RPMI8226 (cell line): ENCODE measurements at regions not wholly inside any gene's neighbourhood (a gene's known extent, or its start where the extent isn't known, plus 50 kb on each side); places are given as distances from the start of the nearest gene placed in this dataset.
"Not testable (repeated sequence)": the region's sequence is repeated elsewhere in the genome, so short reads cannot be mapped to it uniquely, and the experiment has no call there.

ENCODE experiments used
- DNase-seq: peaks from one replicate; pipeline ENCODE4 v3.0.0-alpha.2; 2015

DNA sequence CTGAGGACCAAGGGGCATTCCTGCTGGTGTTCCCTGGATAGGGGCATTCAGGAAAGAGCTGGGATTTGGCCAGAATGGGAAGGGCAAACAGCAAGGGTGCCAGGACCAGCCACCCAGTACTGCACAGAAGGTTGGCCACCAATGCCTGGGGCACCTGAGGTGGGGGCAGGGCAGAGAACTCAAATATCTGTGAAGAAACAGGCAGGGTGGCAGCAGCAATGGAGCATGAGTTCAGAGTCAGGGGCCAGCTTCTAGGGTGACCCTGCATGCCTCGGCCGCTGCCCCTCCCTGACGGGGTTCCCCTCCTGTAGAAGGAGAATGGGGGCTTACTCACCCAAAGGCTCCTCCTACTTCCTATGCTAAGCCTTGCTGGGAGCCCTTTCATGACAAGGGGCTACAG, 79.3 kb upstream of the SHANK2 start:
- no peak for DNase-seq

DNA sequence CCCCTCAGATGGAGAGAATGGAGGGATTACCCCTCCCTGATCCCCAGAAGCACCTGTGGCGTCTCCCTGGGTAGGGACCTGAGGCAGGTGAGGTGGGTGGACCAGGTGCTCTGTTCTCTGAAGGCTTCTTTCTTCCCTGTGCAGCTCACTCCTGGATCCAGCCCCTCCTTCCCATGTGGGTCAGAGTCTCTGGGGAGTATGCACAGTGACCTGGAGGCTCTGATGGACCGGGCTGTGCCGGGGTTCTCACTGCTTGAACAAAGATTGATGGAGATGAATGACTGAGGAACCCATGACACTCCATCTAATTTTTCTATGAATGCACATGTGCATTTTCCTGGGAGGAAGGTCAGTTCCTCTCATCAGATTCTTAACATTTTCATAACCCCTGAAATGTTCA, 78.6 kb upstream of the SHANK2 start:
- DNase-seq, result no peak

DNA sequence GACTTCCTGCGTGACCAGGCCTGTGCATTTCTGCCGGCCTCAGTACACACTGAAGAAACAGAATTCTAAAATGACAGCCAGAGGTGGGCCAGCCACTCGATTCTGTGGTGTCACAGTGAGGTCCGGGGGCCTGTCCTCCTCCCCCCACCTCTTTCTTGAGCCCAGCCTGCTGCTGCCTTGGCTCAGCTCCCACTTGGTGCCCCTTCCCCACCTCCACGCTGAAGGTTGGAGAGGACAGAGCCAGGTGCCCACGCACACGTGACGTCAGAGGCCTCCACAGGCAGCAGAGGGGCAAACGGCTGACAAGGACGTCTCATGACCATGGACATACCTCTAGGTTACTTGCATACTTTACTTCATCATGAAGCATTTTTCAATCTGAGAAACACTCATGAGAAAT, 78.0 kb upstream of the SHANK2 start:
- DNase-seq, result no peak

DNA sequence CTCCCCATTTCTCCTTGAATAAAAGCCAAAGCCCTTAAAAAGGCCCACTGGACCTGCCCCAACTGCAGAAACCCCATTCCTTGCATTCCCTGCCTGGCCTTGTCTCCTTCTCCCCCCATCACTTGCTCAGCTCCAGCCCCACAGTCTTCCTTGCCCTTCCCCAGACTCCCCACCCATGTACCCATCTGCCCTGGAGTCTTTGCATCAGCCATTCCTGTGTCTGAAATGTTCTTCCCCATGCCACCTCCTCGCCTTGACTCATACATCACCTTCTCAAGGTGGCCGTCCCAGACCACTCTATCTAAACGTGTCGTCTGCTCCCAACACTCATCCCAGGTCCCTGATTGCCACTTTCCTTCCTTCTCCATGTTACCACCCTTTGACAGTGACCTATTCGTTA, 77.4 kb upstream of the SHANK2 start:
- DNase-seq, result no peak

DNA sequence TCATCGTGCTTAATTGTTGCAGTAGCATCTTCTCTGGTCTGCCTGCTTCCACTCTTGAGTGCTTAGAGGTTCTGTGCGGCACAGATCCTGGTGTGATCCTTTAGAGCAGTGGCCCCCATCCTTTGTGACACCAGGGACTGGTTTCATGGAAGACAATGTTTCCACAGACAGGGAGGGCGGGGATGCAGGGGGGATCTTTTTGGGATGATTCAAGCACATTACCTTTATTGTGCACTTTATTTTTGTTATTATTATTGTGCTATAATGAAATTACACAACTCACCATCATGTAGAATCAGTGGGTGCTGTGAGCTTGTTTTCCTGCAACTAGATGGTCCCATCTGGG, 76.8 kb upstream of the SHANK2 start:
- DNase-seq, result no peak

DNA sequence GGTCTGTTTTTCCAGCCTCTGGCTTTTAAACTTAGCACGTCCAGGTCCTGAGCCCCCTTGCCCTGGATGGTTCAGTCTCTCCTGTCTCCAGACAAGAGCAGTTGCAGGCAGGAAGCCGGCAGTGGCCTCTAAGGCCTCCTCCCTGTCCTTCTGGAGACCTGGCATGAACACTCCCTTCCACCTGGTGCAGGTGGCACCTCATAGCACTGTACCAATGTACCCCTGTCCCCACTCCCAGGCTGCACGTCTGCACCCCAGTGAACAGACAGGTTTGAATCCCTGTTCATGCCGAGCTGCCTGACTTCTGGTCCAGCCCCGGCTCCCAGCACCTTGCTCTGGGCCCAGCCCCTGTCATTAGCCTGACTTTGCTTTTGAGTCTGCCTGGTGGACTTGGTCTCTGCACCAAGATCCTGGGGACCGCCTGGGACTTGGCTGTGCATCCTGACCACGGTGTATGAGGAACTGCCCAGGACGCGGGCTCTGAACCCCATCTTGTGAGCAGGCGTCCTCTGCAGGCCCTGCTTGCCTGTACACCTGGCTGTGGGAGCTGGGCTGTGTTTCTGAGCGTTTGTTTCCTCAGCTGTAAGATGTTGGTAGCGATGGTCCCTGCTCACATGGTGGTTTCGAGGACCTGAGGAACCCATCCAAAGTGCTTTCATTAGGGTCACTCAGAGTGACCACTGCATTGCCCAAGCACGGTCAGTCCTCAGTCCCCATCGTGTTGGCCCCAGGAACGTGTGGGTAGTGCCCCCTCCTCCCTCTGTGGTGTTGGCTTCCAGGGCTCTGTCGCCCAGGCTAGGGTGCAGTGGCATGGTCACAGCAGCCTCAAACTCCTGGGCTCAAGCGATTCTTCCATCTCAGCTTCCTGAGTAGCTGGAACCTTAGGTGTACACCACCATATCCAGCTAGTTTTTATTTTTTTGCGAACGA, 75.0 kb upstream of the SHANK2 start:
- no peak for DNase-seq

DNA sequence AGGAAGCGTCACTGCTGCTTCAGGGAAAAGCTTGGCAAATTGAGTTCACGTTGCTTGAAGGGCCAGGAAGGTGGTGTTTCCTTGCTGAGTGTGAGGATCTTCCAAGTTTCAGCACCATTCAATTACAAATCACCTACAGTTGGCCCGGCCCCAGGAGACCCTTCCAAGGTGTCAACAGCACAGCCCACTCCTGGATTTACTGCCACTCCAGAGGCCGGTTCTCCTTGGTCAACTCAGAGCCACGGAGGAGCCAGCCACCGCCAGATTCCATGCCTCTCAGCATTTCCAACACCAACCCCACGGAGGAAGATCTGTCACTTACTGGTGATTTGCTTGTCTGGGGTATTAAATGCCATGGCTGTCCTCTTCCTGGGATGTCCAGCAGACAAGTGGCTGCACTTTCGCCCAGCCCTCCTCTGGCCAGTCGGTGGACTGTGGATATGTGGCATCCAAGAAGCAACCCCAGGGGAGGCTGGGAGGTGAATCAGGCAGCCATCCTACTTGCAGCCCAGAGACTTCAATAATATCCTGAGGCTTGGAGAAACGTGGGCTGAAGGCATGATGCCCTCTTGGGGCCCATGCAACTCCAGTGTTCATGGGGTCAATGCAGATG, 74.1 kb upstream of the SHANK2 start:
- DNase-seq, result no peak

DNA sequence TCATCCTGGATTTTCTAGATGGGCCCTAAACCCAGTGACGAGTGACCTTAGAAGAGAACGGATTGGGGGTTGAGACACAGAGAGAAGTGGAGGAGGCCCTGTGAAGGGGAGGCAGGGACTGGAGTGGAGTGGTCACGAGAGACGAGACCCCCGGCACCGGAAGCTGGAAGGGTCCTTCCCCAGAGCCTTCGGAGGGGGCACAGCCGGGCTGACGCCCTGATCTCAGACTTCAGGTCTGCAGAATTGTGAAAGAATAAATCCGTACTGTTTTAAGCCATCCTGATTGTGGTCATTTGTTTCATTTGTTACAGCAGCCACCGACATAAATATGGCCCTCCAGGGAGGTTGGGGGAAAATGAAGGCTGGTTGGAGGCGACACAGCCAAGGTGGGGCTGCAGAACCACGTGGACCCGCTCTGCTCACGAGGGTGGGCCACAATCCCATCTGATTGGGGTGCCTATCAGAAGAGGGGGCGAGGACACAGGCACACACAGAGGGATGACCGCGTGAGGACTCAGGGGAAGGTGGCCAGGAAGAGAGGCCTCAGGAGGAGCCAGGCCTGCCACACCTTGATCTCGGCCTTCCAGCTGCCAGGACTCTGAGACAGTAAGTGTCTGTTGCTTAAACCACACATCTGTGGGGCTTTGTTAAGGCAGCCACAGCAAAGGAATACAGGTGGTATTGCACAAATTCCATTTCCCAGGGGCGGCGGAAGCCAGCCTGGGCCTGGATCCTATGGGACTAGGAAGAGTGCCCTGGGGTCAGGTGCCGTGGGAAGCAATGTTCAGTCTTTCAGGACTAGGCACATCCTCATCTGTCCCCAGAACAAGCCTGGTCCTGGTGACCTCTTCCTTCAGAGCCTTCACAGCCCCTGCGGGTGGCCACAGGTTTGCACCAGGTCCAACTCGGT, 73.3 kb upstream of the SHANK2 start:
- DNase-seq, result no peak

DNA sequence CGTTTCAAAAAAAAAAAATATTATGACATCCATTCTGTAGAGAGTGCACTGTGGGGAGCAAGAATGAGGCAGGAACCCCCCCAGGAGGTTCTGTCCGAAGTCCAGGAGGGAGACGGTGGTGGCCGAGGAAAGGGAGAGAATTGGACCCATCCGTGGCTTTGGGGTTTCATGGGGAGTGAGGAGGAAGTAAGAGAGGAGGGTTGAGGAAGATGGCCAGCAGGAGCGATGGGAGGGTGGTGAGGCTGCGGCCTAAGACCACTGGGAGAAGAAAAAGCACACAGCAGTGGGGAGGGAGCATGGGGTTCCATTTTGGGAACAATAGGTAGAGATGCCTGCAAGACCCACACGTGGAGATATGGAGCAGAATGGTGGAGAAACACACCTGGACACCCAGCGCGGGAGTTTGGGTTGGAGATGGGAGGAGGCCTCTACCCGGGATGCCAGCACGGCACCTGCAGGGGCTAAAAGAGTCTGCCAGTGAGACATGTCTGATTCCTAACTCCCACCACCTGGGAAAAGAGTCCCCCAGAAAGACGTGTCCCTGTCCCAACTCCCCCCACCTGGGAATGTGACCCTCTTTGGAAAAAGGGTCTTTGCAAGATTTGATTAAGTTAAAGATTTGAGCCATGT, 72.5 kb upstream of the SHANK2 start:
- no peak for DNase-seq

DNA sequence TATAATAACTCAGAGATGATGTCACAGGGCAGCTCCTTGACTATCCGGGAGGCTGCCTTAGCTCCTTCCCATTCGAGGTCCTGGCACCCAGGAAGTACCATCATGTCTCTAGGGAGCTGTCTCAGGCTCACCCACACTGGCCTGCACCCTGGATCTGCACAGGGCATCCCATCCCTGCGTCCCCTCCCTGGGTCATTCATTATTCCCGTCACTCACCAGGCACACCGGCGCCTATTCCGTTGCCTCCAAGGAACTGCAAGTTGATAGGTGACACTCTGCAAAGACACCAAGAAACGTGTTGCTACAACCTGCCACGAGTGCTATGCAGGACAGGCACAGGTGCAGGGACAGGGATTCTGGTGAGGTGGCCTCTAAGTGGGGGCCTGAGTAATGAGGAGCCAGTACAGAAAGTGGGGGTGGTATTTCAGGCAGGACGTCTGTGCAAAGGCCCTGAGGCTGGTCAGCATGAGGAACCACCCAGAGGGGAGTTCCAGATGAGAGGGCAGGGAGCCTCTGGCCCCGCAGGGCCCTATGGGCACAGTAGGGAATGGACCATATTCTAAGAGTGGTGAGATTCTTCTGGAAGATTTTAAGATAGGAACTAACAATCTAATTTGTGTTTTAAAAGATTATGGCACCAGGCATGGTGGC, 71.6 kb upstream of the SHANK2 start:
- DNase-seq, result no peak

DNA sequence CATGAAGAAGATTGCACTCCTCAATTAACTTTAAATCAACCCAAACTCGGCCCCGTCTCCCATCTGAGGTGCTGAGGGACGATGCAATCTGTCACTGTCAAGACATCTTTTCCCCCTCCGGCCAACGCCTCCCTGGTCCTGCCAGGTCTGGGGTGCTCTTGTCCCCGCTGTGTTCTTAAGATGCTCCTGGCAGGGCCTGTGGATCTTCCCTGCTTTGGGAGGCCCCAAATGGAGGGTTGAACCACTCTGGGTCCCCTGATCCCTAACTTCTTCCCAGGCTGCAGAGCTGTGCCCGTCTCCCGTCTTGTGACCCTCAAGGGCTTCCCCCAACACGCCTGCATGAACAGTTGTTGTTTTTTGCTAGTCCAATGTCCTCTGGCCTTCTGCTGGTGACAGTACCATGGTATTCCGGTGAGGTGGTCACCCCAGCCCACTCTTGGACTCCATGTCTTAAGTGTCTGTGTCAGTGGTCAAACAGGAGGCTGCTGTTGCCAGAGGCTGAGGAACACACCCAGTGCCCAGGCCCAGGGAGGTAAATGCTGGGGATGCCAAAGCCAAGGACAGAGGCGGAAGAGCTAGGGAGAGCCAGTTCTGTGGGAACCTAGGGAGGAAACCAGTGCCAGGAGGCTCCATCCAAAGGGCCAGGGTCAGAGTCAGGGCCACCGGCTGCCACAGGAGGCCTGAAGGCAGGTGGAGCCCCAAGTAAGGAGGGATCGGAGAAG, 70.6 kb upstream of the SHANK2 start:
- no peak for DNase-seq

DNA sequence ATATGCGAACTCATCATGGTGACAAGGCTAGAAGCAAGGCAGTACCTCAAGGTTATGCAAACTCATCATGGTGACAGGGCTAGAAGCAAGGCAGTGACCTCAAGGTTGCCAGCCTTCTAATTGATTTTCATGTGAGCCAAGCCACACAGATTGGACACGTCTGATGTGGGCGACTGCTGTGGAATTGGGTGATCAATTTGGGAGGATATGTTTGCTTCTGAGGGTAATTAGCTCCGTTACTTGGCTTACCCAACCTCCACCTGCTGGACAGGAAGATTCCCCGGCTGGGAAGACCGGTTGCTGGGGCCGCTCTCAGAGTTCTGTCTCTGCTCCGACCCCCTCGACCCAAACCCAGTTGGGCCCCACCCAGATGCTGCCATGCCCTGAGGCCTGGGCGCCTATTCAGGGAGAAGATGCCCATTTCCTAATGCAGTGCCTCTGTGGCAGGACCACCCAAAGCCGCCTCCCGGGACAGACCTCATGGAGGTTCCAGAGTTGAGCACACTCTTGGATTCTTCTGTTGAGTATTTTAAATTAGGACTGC, 69.9 kb upstream of the SHANK2 start:
- DNase-seq, result no peak

DNA sequence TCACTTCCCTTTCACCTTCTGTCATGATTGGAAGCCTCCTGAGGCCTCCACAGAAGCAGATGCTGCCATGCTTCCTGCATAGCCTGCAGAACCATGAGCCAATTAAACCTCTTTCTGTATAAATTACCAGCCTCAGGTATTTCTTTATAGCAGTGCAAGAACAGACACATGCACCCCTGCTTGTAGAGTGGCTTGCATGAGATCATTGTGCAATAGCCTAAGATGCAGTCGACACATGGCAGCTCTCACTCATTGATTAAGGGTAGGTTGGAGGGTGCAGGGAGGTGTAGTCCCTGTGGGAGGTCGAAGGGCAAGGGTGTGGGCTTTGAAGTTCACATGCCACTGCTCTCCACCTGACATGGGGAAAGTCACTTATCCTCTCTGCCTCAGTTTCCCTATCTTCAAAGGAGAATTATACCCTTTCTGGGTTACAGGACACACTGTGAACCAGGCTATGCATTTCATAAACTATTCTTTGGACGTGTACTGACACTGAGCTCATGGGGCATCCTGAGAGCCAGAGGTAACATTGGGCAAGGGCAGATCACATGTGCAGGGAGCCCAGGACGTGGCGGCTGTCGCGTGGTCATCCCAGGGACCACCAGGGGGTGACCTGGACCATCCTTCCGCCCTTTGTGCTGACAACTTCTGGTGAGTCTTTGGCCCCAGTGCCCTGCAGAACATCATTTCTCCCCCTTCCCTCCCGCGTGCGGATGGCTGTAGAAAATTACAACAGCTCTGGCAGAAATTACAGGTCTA, 69.2 kb upstream of the SHANK2 start:
- no peak for DNase-seq

DNA sequence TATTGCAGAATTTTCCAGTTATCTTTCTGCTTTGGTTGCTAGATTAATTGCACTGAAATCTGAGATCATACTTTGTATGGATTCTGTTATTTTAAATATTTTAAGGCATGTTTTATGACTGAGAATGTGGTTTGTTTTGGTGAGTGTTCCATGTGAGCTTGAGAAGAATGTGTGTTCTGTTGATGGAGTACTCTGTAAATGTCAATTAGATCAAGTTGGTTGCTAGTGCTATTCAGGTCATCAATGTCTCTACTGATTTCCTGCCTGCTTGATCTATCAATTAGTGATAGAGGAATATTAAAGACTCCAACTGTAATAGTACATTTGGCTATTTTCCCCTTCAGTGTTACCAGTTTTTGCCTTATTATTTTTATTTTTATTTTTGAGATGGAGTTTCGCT, 64.3 kb upstream of the SHANK2 start:
- DNase-seq, result no peak

DNA sequence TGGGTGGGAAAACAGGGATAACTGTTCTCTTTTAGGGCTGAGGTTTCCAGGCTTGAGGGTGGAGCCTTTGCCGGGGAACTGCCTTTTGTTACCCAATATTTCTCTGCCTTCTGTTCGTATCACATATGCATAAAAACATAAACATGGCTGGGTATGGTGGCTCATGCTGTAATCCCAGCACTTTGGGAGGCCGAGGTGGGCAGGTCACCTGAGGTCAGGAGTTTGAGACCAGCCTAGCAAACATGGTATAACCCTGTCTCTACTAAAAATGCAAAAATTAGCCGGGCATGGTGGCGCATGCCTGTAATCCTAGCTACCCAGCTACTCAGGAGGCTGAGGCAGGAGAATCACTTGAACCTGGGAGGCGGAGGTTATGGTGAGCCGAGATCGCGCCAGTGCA, 60.2 kb upstream of the SHANK2 start:
- not testable (repeated sequence) for DNase-seq

DNA sequence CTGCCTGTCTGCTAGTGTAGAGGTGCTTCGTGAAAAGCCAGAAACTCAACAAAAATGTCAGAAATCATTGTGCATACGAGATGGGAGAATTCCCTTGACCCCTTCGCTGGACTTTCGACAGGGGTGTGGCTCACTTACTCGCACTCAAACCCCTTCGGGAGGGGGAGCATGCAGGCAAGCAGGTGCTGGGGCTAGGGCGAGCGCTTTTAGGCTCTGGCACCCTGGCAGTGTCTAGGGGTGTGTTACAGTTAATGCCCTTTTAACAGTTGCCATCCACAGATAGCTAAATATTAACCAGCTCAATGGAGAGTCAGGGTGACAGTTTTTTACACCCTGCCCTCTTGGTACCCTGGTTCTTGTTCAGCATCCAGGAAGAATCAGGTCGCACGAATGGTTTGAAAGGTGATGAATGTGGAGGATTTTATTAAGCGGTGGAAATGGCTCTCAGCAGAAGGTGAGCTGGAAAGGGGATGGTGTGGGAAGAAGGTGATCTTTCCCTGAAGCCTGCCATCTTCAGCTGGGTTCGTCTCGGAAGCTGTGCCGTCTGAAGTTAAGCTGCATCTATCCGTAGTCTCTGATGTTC, 59.6 kb upstream of the SHANK2 start:
- no peak for DNase-seq

DNA sequence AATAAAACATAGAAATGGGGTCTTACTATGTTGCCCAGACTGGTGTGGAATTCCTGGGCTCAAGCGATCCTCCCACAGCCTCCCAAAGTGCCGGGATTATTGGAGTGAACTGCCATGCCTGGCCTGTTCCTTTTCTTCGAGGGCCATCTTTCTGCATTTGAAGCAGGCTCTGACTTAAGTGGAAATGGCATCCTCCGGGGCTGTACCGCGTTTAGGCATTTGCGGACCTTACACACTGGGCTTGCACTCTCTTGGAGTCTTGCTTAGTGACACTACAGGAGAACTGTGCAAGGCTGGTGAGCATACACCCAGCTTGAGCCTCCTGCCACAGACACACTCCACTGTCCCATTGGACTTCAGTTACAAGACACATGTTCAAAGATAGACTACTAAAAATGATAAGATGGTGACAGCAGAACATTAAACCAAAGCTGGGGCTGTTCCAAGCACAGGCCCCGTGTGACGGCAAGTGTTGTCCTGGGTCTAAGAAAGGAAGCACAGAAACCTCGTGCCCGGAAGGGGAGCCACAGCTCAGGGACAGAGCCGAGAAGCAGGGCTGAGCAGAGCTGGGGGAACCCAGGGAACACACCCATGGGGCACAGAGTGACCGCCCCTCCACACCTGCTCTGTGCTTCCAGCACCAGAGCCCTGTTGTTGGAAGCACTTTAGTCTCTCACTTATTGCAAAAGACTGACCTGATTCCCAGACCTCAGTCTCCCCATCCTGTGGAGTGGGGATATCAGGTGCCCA, 59.0 kb upstream of the SHANK2 start:
- no peak for DNase-seq

DNA sequence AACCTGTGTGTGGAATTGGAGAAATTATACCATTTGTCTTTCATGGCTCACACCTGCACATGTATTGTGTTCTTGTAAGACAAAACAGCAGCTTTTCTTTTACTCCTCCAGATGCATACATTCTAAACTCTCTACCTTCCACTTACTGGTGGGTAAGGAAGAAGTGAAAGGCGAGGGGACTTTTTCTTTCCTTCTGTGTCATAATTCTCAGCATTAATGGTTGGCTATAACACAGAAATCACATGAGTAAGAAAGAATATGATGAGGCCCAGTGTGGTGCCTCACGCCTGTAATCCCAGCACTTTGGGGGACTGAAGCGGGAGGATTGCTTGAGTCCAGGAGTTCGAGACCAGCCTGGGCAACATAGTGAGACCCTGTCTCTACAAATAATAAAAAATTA, 57.8 kb upstream of the SHANK2 start:
- no peak for DNase-seq

DNA sequence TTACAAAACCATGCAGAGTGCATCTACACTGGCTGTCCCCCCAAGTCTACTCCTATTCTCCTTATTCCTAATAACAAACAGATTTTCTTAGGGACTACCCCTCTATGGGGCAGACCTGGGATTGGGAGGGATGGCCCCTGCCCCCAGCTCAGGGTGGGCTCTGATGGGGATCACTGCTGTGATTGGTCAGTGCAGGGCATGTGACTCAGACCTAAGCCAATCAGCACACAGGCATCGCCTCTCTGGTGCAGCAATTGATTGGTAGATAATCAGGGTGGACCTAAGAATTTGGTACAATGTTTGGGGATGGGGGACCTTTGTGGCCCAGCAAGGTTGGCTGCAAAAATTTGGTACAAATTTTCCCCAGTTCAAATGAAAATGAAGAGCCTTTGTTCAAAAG, 57.2 kb upstream of the SHANK2 start:
- no peak for DNase-seq

DNA sequence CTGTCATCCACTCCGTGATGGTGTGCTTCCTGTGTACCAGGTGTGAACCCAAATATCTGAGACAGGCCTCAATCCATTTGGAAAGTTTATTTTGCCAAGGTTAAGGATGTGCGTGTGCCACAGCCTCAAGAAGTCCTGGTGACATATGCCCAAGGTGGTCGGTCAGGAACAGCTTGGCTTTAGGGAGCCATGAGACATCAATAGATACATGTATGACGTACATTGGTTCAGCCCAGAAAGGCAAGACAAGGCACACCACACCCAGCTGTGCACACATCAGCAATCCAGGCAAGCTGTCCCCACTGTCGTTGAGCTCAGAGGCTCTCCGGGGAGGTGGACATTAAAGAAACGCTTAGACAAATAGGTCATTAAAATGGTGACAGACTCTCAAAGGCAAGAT, 56.8 kb upstream of the SHANK2 start:
- DNase-seq, result no peak
